Endodermal cell (in vitro differentiated cells): ENCODE measurements at regions not wholly inside any gene's neighbourhood (a gene's known extent, or its start where the extent isn't known, plus 50 kb on each side); places are given as distances from the start of the nearest gene placed in this dataset.
A peak's percentile ranks its signal among the peaks of the same experiment; 100 is the strongest.

ENCODE experiments used
- DNase-seq: peaks from one replicate; pipeline ENCODE4 v3.0.0-alpha.2; 2017
- H3K27ac ChIP-seq: 2 replicates; pipeline ENCODE4 v1.5.1; 2013; ENCODE audit warnings: mild to moderate bottlenecking, low read depth, low read length, moderate library complexity
- H3K27me3 ChIP-seq: 2 replicates; pipeline ENCODE4 v1.6.1; 2013; ENCODE audit warnings: mild to moderate bottlenecking, low read length, moderate library complexity; ENCODE audit not compliant: insufficient read depth, control insufficient read depth, poor library complexity, severe bottlenecking
- H3K36me3 ChIP-seq: 2 replicates; pipeline ENCODE4 v1.7.0; 2013; ENCODE audit warnings: mild to moderate bottlenecking, low read length, moderate library complexity; ENCODE audit not compliant: control insufficient read depth, insufficient read depth
- H3K4me1 ChIP-seq: one replicate; pipeline ENCODE4 v1.7.0; 2013; ENCODE audit warnings: low read length; ENCODE audit not compliant: control insufficient read depth, insufficient read depth
- H3K4me3 ChIP-seq: 2 replicates; pipeline ENCODE4 v1.5.1; 2013; ENCODE audit warnings: mild to moderate bottlenecking, low read length, moderate library complexity
- H3K9ac ChIP-seq: 2 replicates; pipeline ENCODE4 v1.6.1; 2013; ENCODE audit warnings: mild to moderate bottlenecking, low read length, moderate library complexity; ENCODE audit not compliant: poor library complexity, severe bottlenecking; ENCODE audit errors: extremely low read depth
- H3K9me3 ChIP-seq: 2 replicates; pipeline ENCODE4 v1.6.1; 2013; ENCODE audit warnings: mild to moderate bottlenecking, low read length, moderate library complexity; ENCODE audit not compliant: control insufficient read depth
- H3K27ac Mint-ChIP-seq: 2 replicates; pipeline ENCODE4 v1.8.0; 2020; ENCODE audit warnings: mixed read lengths
- H3K27me3 Mint-ChIP-seq: 2 replicates; pipeline ENCODE4 v1.8.0; 2021; ENCODE audit warnings: mild to moderate bottlenecking, mixed read lengths; ENCODE audit not compliant: insufficient read depth
- H3K36me3 Mint-ChIP-seq: 2 replicates; pipeline ENCODE4 v1.8.0; 2020; ENCODE audit warnings: low read depth, mixed read lengths
- H3K4me1 Mint-ChIP-seq: 2 replicates; pipeline ENCODE4 v1.8.0; 2020; ENCODE audit warnings: mixed read lengths
- H3K4me3 Mint-ChIP-seq: 2 replicates; pipeline ENCODE4 v1.8.0; 2020; ENCODE audit warnings: mild to moderate bottlenecking, moderate library complexity, mixed read lengths
- H3K9me3 Mint-ChIP-seq: 2 replicates; pipeline ENCODE4 v1.8.0; 2020; ENCODE audit warnings: mild to moderate bottlenecking, mixed read lengths
- WGBS, 2 experiments: methylation state at CpG; one replicate each; pipeline versions ENCODE4 v1.1.5 to v1.1.7; 2013; ENCODE audit warnings: missing lambda C conversion rate in 2 of 2, mixed read lengths in 1 of 2; ENCODE audit not compliant: insufficient coverage in 1 of 2, insufficient read length in 1 of 2; 5-methylcytosine and 5-hydroxymethylcytosine counted together
- TF ChIP-seq, protein P1 (sequence below): fragments of 200-600 bp; sonication (generic); conservative IDR thresholded peaks from 2 replicates; pipeline ENCODE4 v1.5.0; 2021; ENCODE audit warnings: antibody characterized with exemption, mild to moderate bottlenecking

DNA sequence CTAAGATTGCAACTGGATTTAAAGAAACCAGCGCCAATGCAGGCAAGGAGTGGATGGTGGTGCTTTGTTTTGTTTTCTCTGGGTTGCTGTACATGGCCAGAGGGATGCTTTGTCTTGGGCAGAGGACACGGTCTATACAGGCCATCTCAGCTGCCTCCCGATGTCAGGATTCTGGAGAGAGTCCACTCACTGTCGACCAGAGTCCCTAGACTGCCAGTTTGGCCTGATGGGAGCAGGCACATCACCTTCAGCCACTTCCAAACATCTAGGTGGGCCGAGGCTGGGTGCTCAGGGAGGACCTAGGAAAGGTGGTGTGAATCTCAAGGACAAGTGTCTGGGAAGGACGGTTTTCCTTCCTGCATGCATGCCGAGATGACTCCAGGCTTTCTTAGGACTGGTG, 152.1 kb downstream of the BUB3 start:
- no peak overlapping the region for H3K9ac ChIP-seq
- no peak overlapping the region for H3K27ac Mint-ChIP-seq
- no peaks in the 10 kb centered on the region for H3K4me1 ChIP-seq
- H3K27ac ChIP-seq: no peak overlapping the region
- no peaks in the 10 kb centered on the region for H3K27me3 ChIP-seq
- peak; percentile 13 for DNase-seq
- peaks cover 5% of the 10 kb centered on the region for H3K36me3 Mint-ChIP-seq
- H3K9me3 ChIP-seq: peaks cover 7% of the 10 kb centered on the region
- TF ChIP-seq, protein P1, sequence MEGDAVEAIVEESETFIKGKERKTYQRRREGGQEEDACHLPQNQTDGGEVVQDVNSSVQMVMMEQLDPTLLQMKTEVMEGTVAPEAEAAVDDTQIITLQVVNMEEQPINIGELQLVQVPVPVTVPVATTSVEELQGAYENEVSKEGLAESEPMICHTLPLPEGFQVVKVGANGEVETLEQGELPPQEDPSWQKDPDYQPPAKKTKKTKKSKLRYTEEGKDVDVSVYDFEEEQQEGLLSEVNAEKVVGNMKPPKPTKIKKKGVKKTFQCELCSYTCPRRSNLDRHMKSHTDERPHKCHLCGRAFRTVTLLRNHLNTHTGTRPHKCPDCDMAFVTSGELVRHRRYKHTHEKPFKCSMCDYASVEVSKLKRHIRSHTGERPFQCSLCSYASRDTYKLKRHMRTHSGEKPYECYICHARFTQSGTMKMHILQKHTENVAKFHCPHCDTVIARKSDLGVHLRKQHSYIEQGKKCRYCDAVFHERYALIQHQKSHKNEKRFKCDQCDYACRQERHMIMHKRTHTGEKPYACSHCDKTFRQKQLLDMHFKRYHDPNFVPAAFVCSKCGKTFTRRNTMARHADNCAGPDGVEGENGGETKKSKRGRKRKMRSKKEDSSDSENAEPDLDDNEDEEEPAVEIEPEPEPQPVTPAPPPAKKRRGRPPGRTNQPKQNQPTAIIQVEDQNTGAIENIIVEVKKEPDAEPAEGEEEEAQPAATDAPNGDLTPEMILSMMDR: no peak
- H3K4me1 Mint-ChIP-seq: no peaks in the 10 kb centered on the region
- H3K4me3 ChIP-seq: no peak overlapping the region
- H3K9me3 Mint-ChIP-seq: peaks cover 20% of the 10 kb centered on the region
- H3K36me3 ChIP-seq: no peaks in the 10 kb centered on the region
- WGBS, 2 experiments: 93 to 100% methylated on average over 1 to 7 of the region's 7 CpGs
- no peak overlapping the region for H3K4me3 Mint-ChIP-seq
- H3K27me3 Mint-ChIP-seq: no peaks in the 10 kb centered on the region

DNA sequence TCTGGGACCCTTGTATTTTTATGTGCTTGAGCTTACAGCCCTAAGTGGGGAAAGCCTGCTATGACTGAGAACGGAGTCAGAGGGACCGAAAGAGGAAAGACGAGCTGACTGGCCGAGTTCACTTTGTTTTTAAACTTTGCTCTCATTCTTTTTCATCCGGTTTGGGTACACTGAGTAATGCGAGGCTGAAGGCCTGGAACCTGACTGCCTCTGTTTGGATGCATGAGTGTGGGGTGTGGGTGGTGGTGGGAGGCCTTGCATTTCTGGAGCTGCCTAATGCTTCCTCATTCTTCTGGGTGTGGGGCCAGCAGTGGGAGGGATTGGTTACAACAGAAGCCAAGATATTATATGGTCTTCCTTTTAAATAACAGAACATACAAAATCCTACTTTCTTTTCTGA, 155.5 kb downstream of the BUB3 start:
- Histone ChIP-seq H3K9ac (no peak overlapping the region), H3K27me3 (no peaks in the 10 kb centered on the region), H3K4me3 (no peak overlapping the region), H3K9me3 (no peaks in the 10 kb centered on the region), H3K36me3 (no peaks in the 10 kb centered on the region), H3K4me1 (no peaks in the 10 kb centered on the region), H3K27ac (no peak overlapping the region)
- Mint-ChIP-seq H3K27me3 (no peaks in the 10 kb centered on the region), H3K27ac (peak overlapping the region; percentile 30), H3K36me3 (no peaks in the 10 kb centered on the region), H3K9me3 (no peaks in the 10 kb centered on the region), H3K4me3 (no peak overlapping the region), H3K4me1 (no peaks in the 10 kb centered on the region)
- 60 to 73% methylated on average over 4 to 6 of the region's 6 CpGs for WGBS, 2 experiments
- TF ChIP-seq, protein P1: no peak
- peak; percentile 35 for DNase-seq

DNA sequence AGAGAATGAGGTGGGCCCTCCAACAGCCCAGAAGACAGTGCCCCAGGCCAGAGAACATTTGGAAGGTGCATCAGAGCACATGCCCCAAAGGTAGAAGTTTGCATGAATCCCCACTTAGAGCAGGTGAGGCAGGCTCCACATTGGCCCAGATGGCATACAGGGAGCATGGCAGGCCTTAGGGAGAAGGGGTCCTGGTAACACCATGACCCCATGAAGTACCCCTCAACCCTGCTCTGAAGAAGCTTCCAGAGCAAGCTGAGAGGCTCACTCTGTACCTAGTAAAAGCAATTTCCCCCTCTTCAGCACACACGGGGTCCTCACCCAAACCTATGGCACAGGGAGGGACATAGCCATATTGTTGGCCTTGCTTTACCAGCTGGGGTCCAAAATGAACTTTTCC, 162.6 kb downstream of the BUB3 start:
- DNase-seq: peak; percentile 9
- H3K27me3 Mint-ChIP-seq: no peaks in the 10 kb centered on the region

More for the DNA sequence above, 162.6 kb downstream of the BUB3 start:
- Mint-ChIP-seq H3K4me1 (no peaks in the 10 kb centered on the region), H3K9me3 (no peaks in the 10 kb centered on the region), H3K4me3 (no peak overlapping the region), H3K27ac (no peak overlapping the region), H3K36me3 (no peaks in the 10 kb centered on the region)
- 88 to 100% methylated on average over 1 of the region's 1 CpG for WGBS, 2 experiments
- H3K27ac ChIP-seq: no peak overlapping the region
- no peaks in the 10 kb centered on the region for H3K27me3 ChIP-seq
- H3K4me3 ChIP-seq: no peak overlapping the region
- H3K9me3 ChIP-seq: no peaks in the 10 kb centered on the region
- no peaks in the 10 kb centered on the region for H3K36me3 ChIP-seq
- TF ChIP-seq, protein P1: no peak
- H3K4me1 ChIP-seq: no peaks in the 10 kb centered on the region
- H3K9ac ChIP-seq: no peak overlapping the region
